ENCODE measurements at regions not wholly inside any gene's neighbourhood (a gene's known extent, or its start where the extent isn't known, plus 50 kb on each side); places are given as distances from the start of the nearest gene placed in this dataset.

- DNase-seq (ENCODE audit: low read depth in 2 of 2): no peak
Measured at GRCh38 chr4:188821500-188821899, 682.3 kb downstream of the TRIML1 start.

- DNase-seq (ENCODE audit: low read depth in 2 of 2): no peak
Measured at GRCh38 chr4:188822698-188823097, 683.5 kb downstream of the TRIML1 start.

GRCh38 chr4:188824553-188824952 is 685.3 kb downstream of the TRIML1 start:
- DNase-seq (ENCODE audit: low read depth in 2 of 2): no peak

GRCh38 chr4:188826393-188826792 is 687.2 kb downstream of the TRIML1 start:
- DNase-seq (ENCODE audit: low read depth in 2 of 2): no peak

- no peak for DNase-seq (ENCODE audit: low read depth in 2 of 2)
Measured at GRCh38 chr4:188839704-188840103, 700.5 kb downstream of the TRIML1 start.

- no peak for DNase-seq (ENCODE audit: low read depth in 2 of 2)
Measured at GRCh38 chr4:188841523-188841922, 702.3 kb downstream of the TRIML1 start.

GRCh38 chr4:188854436-188854835 is 715.2 kb downstream of the TRIML1 start:
- no peak for DNase-seq (ENCODE audit: low read depth in 2 of 2)

- DNase-seq (ENCODE audit: low read depth in 2 of 2): no peak
Measured at GRCh38 chr4:188858696-188859095, 719.5 kb downstream of the TRIML1 start.

GRCh38 chr4:188864741-188865140 is 725.5 kb downstream of the TRIML1 start:
- DNase-seq (ENCODE audit: low read depth in 2 of 2): no peak

- DNase-seq (ENCODE audit: low read depth in 2 of 2): no peak
Measured at GRCh38 chr4:188867796-188868195, 728.6 kb downstream of the TRIML1 start.

- DNase-seq (ENCODE audit: low read depth in 2 of 2): no peak
Measured at GRCh38 chr4:188869581-188869980, 730.3 kb downstream of the TRIML1 start.

GRCh38 chr4:188872809-188873208 is 733.6 kb downstream of the TRIML1 start:
- DNase-seq (ENCODE audit: low read depth in 2 of 2): no peak

GRCh38 chr4:188876881-188877280 is 737.6 kb downstream of the TRIML1 start:
- DNase-seq (ENCODE audit: low read depth in 2 of 2): no peak

- no peak for DNase-seq (ENCODE audit: low read depth in 2 of 2)
Measured at GRCh38 chr4:188879598-188879997, 740.4 kb downstream of the TRIML1 start.

- no peak for DNase-seq (ENCODE audit: low read depth in 2 of 2)
Measured at GRCh38 chr4:188887905-188888304, 748.7 kb downstream of the TRIML1 start.

GRCh38 chr4:188892837-188893236 is 753.6 kb downstream of the TRIML1 start:
- DNase-seq (ENCODE audit: low read depth in 2 of 2): no peak

- no peak for DNase-seq (ENCODE audit: low read depth in 2 of 2)
Measured at GRCh38 chr4:188903986-188904385, 764.7 kb downstream of the TRIML1 start.

- no peak for DNase-seq (ENCODE audit: low read depth in 2 of 2)
Measured at GRCh38 chr4:188904617-188905016, 765.4 kb downstream of the TRIML1 start.

- DNase-seq (ENCODE audit: low read depth in 2 of 2): no peak
Measured at GRCh38 chr4:188905248-188905647, 766.0 kb downstream of the TRIML1 start.

- no peak for DNase-seq (ENCODE audit: low read depth in 2 of 2)
Measured at GRCh38 chr4:188911199-188911598, 772.0 kb downstream of the TRIML1 start.

GRCh38 chr4:188911707-188912106 is 772.5 kb downstream of the TRIML1 start:
- no peak for DNase-seq (ENCODE audit: low read depth in 2 of 2)

GRCh38 chr4:188915175-188915574 is 775.9 kb downstream of the TRIML1 start:
- DNase-seq (ENCODE audit: low read depth in 2 of 2): no peak

GRCh38 chr4:188918787-188919186 is 779.5 kb downstream of the TRIML1 start:
- DNase-seq (ENCODE audit: low read depth in 2 of 2): no peak

- no peak for DNase-seq (ENCODE audit: low read depth in 2 of 2)
Measured at GRCh38 chr4:188930822-188931221, 791.6 kb downstream of the TRIML1 start.

All from activated CD4-positive, alpha-beta T cell treated with anti-CD3 and anti-CD28 coated beads for 24 hours (primary cell).